Left ventricle myocardium superior (tissue), 1 donor: ENCODE measurements at regions not wholly inside any gene's neighbourhood (a gene's known extent, or its start where the extent isn't known, plus 50 kb on each side); places are given as distances from the start of the nearest gene placed in this dataset.
"Not testable (repeated sequence)": the region's sequence is repeated elsewhere in the genome, so short reads cannot be mapped to it uniquely, and the experiment has no call there.

Experiments used
- ATAC-seq: fragments of 200-7000 bp; cut with Tn5 transposase; one replicate; pipeline ENCODE4 v1.9.1; 2020; ENCODE audit warnings: mild to moderate bottlenecking, moderate library complexity
- DNase-seq: peaks from one replicate; pipeline ENCODE4 v3.0.0-alpha.2; 2020
- intact Hi-C: fragments of 100-400 bp; cut with micrococcal nuclease; formaldehyde crosslinking; loops from one replicate; pipeline ENCODE4 v1.11.0; 2022
- donor health status: DM: no; HTN: yes; CAD: no; lungs with severe emphysema.

GRCh38 chr9:78688796-78689195, 391.9 kb downstream of the PSAT1 start:
- intact Hi-C loops = no loop called here
- no peak for DNase-seq

GRCh38 chr9:78691542-78691941, 394.6 kb downstream of the PSAT1 start:
- DNase-seq (no peak), ATAC-seq (no peak)
- intact Hi-C loops = no loop called here

More at GRCh38 chr9:78688796-78689195, 391.9 kb downstream of the PSAT1 start:
- ATAC-seq = no peak

DNA sequence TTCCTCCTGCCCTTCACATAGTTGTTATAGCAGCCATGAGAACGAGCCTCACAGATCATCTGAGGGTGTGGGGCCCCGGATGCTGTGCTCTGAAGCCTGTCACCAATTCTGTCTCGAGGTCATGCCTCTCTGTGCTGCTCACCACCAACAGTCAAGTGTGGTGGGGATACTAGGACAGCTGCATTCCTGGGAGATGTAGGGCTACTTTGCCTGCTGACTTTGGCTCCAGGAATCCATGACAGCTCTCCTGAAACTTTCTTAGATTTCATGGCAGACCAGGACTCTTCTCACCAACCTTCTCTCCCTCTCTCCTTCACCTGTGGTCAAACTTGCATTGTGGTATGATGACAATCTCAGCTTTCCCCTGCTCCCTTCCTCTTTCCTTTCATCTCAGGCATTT, 395.9 kb downstream of the PSAT1 start:
- no peak for ATAC-seq
- intact Hi-C loops = no loop called here
- DNase-seq = no peak

DNA sequence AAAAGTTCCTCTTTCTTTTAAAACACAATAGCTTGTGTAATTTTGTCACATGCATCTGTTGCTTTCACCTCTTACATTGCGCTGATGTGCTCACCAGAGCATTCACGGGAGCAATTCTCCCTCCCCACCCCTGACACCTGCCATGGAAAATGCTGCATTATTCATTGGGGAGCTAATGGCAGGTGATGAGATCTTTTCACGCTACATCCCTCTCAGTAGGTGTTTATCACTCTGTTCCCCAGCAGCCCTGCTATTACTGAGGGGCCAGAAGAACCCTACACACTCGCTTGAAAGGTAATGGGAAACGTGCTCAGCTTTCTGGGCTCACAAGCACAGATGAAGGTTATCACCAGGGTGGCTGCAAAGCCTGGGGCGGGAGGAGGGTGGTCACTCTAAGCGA, 398.0 kb downstream of the PSAT1 start:
- ATAC-seq (no peak), DNase-seq (no peak)
- intact Hi-C loops = no loop called here

DNA sequence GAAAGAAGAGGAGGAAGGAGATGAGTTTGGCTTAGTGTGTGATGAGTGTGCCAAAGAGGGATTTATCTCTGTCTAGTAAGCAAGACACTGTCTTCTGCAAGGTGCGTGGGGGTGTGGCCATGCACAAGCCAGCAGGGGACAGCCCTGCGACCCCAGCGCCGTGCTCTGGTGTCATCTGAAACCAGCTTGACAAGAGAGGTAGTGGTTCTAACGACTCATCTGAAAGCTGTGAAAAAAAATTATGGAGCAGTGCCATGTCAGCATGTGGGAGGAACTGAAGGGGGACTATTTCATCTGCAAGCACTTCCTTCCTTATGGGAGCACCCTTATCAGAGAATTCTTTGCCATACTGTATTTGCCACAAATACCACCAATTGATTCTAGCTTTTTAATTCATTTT, 398.6 kb downstream of the PSAT1 start:
- intact Hi-C loops = no loop called here
- ATAC-seq (no peak), DNase-seq (no peak)

DNA sequence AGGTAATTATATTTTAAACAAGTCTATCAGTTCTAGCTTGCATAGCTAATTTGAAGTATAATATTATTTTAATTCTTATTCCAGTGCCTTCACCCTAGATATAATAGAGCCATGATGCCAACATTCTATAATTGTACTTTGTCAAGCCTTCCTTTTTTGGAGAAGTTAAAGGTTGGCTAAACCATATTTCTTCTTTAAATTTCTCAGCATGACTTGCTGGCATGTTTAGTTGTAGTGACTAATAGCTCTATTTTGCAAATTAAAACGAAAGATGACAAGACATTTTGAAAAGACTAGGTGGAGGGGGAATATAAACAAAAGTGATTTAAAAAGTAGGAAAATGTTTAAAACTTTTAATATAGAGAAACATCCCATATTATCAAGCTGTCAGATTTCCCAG, 400.7 kb downstream of the PSAT1 start:
- ATAC-seq = no peak
- DNase-seq = no peak
- intact Hi-C loops = no loop called here

DNA sequence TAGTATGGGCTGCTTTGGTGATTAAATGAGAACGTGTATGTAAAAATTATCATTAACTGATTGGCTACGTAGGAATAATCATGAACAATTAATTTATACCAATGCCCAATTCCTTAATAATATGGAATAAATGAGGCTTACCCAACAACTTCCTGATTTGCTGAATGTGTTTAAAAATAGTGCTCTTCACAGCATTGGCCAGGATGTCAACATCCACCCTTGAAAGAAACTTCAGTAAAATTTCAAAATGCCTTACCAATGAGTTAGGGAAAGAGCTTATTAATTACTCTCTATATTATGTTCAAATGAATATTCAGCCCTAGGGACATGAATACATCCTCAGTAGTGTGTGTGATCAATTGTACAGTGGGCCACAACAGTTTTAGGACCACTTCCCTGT, 401.4 kb downstream of the PSAT1 start:
- intact Hi-C loops = no loop called here
- DNase-seq (no peak), ATAC-seq (no peak)

DNA sequence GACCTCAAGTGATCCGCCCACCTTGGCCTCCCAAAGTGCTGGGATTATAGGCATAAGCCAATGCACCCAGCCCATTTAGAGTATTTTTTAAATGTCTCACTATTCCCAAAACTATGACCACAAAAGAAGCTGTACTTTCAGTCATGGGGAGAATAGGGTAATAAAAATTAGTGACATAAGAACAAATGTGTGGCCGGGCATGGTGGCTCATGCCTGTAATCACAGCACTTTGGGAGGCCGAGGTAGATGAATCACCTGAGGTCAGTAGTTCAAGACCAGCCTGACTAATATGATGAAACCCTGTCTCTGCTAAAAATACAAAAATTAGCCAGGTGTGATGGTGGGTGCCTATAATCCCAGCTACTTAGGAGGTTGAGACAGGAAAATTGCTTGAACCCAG, 402.3 kb downstream of the PSAT1 start:
- intact Hi-C loops, ATAC-seq, DNase-seq: not testable (repeated sequence)

GRCh38 chr9:78704153-78704552, 407.2 kb downstream of the PSAT1 start:
- DNase-seq, ATAC-seq, intact Hi-C loops: not testable (repeated sequence)

DNA sequence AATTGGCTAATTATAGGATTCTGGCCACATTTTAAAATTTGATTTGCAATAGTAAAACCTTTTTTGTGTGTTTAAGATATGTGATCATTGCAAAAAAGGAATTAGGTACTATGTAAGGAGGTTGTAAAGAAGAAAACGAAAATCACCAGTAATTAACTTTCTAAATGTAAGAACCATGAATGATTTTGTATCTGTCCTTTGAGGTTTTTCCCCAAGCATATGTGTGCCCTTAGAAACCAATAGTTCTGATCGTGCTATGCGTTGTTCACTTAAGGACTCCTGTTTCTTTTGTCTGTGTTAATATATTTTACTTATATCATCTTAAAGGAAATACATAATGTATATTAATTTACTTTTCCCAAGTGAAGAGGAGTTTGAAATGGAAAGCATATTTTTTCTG, 410.2 kb downstream of the PSAT1 start:
- ATAC-seq (no peak), DNase-seq (no peak)
- intact Hi-C loops = no loop called here

- intact Hi-C loops = no loop called here
Observed at GRCh38 chr9:78707481-78707991, 410.6 kb downstream of the PSAT1 start.

GRCh38 chr9:78712903-78713613, 416.1 kb downstream of the PSAT1 start:
- DNase-seq (no peak), ATAC-seq (no peak)
- intact Hi-C loops = no loop called here

More at GRCh38 chr9:78707481-78707991, 410.6 kb downstream of the PSAT1 start:
- DNase-seq (no peak), ATAC-seq (no peak)

- no peak for DNase-seq
- no peak for ATAC-seq
- intact Hi-C loops = no loop called here
Observed at GRCh38 chr9:78713614-78714405, 416.9 kb downstream of the PSAT1 start.

DNA sequence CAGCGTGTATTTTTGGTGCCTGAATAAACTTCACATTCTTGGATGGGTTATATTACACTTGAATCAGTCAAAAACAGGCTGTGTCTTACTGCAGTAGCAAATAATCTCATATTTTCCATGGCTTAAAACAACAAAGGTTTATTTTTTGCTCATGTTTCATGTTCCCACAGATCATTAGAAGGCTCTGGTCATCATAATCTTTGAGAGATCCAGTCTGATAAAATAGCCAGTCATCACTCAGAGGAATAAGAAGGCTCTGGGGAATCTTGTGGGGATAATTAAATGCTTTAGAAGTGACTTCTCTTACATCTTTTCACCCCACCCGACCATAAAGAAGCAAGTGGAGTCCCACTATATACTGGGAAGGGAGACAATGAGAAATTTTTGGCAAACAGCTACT, 417.7 kb downstream of the PSAT1 start:
- DNase-seq (no peak), ATAC-seq (no peak)
- intact Hi-C loops = no loop called here

DNA sequence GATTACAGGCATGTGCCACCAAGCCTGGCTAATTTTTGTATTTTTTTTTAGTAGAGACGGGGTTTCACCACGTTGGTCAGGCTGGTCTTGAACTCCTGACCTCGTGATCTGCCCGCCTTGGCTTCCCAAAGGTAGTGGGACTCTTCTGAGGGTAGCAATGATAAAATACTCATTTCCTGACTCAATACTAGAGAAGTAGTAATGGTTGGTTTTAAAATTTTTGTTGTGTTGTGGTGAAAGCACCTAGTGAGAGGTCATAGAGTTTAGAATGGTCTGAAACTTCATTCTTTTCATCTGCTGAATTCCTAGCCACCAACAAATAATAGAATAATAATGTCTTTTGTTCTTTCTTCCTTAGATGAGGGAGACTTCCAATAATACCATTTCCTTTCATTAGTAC, 422.1 kb downstream of the PSAT1 start:
- ATAC-seq, intact Hi-C loops, DNase-seq: not testable (repeated sequence)

DNA sequence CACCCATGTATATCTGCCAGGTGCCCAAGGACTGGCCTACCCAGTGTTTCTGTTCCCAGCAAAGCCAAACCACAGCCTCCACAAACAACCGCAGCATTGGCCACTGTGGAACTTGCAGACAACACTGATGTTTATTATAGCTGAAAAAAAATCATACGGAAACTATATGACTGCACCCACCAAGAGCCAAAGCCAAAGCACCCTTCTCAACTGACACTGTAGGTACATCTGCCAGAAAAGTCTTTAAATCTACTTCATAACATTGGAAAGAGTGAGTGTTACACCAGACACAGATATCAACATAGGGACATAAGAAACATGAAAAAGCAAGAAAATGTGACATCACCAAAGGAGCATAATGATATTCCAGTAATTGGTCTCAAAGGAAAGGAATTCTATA, 428.0 kb downstream of the PSAT1 start:
- ATAC-seq (no peak), DNase-seq (no peak)
- intact Hi-C loops = no loop called here

DNA sequence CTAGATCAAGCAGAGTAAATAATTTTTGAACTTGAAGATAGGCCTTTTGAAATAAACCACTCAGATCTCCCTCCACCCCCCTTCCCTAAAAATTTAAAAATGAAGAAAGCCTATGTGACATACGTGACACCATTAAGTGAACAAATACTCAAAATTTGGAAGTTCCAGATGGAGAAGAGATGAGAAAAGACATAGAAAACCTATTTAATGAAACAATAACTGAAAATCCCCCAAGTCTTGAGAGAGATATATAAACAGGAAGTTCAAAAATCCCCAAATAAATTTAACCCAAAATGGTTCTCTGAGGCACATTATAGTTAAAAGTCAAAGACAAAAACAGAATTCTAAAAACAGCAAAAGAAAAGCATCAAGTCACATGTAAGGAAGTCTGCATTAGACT, 428.6 kb downstream of the PSAT1 start:
- DNase-seq (no peak), ATAC-seq (no peak)
- intact Hi-C loops = no loop called here

DNA sequence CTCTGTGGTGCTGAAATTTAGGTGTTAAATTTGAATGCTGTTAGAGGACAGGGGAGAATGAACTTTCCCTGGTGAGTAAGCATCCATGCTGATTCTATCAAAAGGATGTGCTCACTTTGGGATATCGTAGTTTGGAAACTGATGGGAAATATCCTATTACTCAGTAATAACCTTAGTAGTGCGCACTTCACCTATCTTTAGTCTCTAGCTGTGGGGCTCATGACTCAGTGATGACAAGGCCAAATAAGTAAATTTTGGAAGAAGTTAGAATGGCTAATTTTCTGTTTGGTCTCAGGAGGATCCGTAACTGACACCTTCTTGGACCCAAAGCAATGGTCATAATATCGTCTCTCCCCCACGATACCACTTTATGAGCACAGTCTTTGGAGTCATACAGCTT, 448.4 kb downstream of the PSAT1 start:
- intact Hi-C loops = no loop called here
- no peak for ATAC-seq

GRCh38 chr9:78746010-78746409, 449.1 kb downstream of the PSAT1 start:
- intact Hi-C loops = no loop called here
- DNase-seq = no peak
- ATAC-seq = no peak

More for the DNA sequence above, 448.4 kb downstream of the PSAT1 start:
- no peak for DNase-seq

DNA sequence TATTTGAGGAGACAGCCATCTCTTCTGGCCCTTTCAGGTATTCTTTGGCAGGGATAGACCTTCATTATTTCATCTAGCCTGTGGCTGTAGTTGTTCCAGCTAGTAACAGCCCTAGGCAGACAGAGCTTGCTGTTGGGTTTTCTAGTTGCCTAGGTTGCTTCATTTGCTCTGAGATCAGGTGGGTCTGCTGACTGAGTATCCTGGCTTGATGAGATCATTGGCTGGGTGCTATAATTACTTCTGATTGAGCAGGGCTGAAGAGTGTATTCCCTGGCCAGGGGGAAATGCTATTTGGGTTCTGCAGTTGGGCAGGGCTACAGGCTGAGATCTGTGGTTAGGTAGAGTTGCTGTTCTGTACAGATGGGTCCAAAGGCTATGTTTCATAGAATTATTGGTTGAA, 456.1 kb downstream of the PSAT1 start:
- ATAC-seq = no peak
- DNase-seq = no peak
- intact Hi-C loops = no loop called here
